ENCODE measurements at regions not wholly inside any gene's neighbourhood (a gene's known extent, or its start where the extent isn't known, plus 50 kb on each side); places are given as distances from the start of the nearest gene placed in this dataset.
A peak's percentile ranks its signal among the peaks of the same experiment; 100 is the strongest.

- peaks cover 0 to 24% (median 12%) of the 10 kb centered on the region in 4 donors for H3K4me1 ChIP-seq
- DNase-seq = no peak
- H3K36me3 ChIP-seq = no peaks in the 10 kb centered on the region
- peak overlapping the region in 1 of 2 donors; percentile 34 for H3K27ac ChIP-seq
- no peak overlapping the region for H3K4me3 ChIP-seq
- no peaks in the 10 kb centered on the region for H3K9me3 ChIP-seq
- intact Hi-C loops (cut with DNase I; ENCODE audit: low total_unique reads) = no loop called here
- H3K27me3 ChIP-seq = no peaks in the 10 kb centered on the region
- TF ChIP-seq CTCF (IDR thresholded peaks at IDR 0.05) = no peak
These were observed 169.1 kb downstream of the ICE1 start for GRCh38 chr5:5591567-5591966.

- peaks cover 0 to 35% (median 13%) of the 10 kb centered on the region in 4 donors for H3K4me1 ChIP-seq
- intact Hi-C loops (cut with DNase I; ENCODE audit: low total_unique reads) = no loop called here
- no peak overlapping the region for H3K27ac ChIP-seq
- no peak overlapping the region for H3K4me3 ChIP-seq
- H3K36me3 ChIP-seq = no peaks in the 10 kb centered on the region
- H3K27me3 ChIP-seq = no peaks in the 10 kb centered on the region
- no peak for TF ChIP-seq CTCF (IDR thresholded peaks at IDR 0.05)
- DNase-seq = no peak
- H3K9me3 ChIP-seq = no peaks in the 10 kb centered on the region
These were observed 167.4 kb downstream of the ICE1 start for GRCh38 chr5:5589857-5590256.

- H3K27ac ChIP-seq = no peak overlapping the region
- H3K4me1 ChIP-seq = peaks cover 0 to 35% (median 13%) of the 10 kb centered on the region in 4 donors
- H3K36me3 ChIP-seq = no peaks in the 10 kb centered on the region
- no peak for TF ChIP-seq CTCF (IDR thresholded peaks at IDR 0.05)
- intact Hi-C loops (cut with DNase I; ENCODE audit: low total_unique reads) = no loop called here
- H3K9me3 ChIP-seq = no peaks in the 10 kb centered on the region
- H3K27me3 ChIP-seq = no peaks in the 10 kb centered on the region
- no peak overlapping the region for H3K4me3 ChIP-seq
- no peak for DNase-seq
These were observed 166.7 kb downstream of the ICE1 start for GRCh38 chr5:5588887-5589826.

GRCh38 chr5:5588386-5588785, 165.9 kb downstream of the ICE1 start:
- Histone ChIP-seq H3K4me3 (no peak overlapping the region), H3K4me1 (peaks cover 0 to 27% (median 10%) of the 10 kb centered on the region in 4 donors), H3K9me3 (no peaks in the 10 kb centered on the region), H3K27ac (no peak overlapping the region), H3K36me3 (no peaks in the 10 kb centered on the region), H3K27me3 (no peaks in the 10 kb centered on the region)
- TF ChIP-seq CTCF (IDR thresholded peaks at IDR 0.05) = no peak
- intact Hi-C loops (cut with DNase I; ENCODE audit: low total_unique reads) = no loop called here
- no peak for DNase-seq

- intact Hi-C loops (cut with DNase I; ENCODE audit: low total_unique reads) = no loop called here
- TF ChIP-seq CTCF (IDR thresholded peaks at IDR 0.05) = no peak
- H3K36me3 ChIP-seq = no peaks in the 10 kb centered on the region
- no peak overlapping the region for H3K4me3 ChIP-seq
- H3K27me3 ChIP-seq = no peaks in the 10 kb centered on the region
- H3K9me3 ChIP-seq = no peaks in the 10 kb centered on the region
- H3K27ac ChIP-seq = no peak overlapping the region
- no peak for DNase-seq
- H3K4me1 ChIP-seq = peaks cover 0 to 18% (median 6%) of the 10 kb centered on the region in 4 donors
These were observed 165.0 kb downstream of the ICE1 start for GRCh38 chr5:5587474-5587873.

Measured in tibial artery (tissue), 4 donors.